Kidney (tissue), 13 donors: ENCODE measurements at regions not wholly inside any gene's neighbourhood (a gene's known extent, or its start where the extent isn't known, plus 50 kb on each side); places are given as distances from the start of the nearest gene placed in this dataset.

ENCODE experiments used
- DNase-seq, 5 donors: peaks; one replicate each; pipeline ENCODE4 v3.0.0-alpha.2; 2013 to 2020
- FAIRE-seq: peaks from 2 replicates; lab custom pipeline; 2012; peaks lifted over from hg19 to GRCh38; lab: Jason Lieb, UNC
- H3K27ac ChIP-seq, 2 donors: one replicate each; pipeline ENCODE4 v1.7.0; 2013; ENCODE audit warnings: low read depth in 2 of 2, low read length in 2 of 2, inconsistent platforms in 1 of 2
- H3K27me3 ChIP-seq: one replicate; pipeline ENCODE4 v1.7.1; 2013; ENCODE audit warnings: low read length, inconsistent platforms; ENCODE audit not compliant: control insufficient read depth, insufficient read depth
- H3K36me3 ChIP-seq, 3 donors: one replicate each; pipeline versions ENCODE4 v1.7.0 to v1.7.1; 2013; ENCODE audit warnings: low read length in 3 of 3, control low read depth in 1 of 3, inconsistent platforms in 1 of 3; ENCODE audit not compliant: insufficient read depth in 3 of 3, control insufficient read depth in 2 of 3
- H3K4me1 ChIP-seq, 3 donors: one replicate each; pipeline versions ENCODE4 v1.7.0 to v1.7.1; 2013; ENCODE audit warnings: low read length in 3 of 3, inconsistent platforms in 1 of 3, low read depth in 1 of 3; ENCODE audit not compliant: control insufficient read depth in 2 of 3, insufficient read depth in 2 of 3
- H3K4me3 ChIP-seq, 3 donors: one replicate each; pipeline versions ENCODE4 v1.7.0 to v1.8.1; 2013; ENCODE audit warnings: low read length in 3 of 3, control low read depth in 1 of 3, inconsistent platforms in 1 of 3
- H3K9ac ChIP-seq, 3 donors: one replicate each; pipeline versions ENCODE4 v1.7.0 to v1.7.1; 2013; ENCODE audit warnings: low read length in 3 of 3, control low read depth in 1 of 3, inconsistent platforms in 1 of 3
- H3K9me3 ChIP-seq, 3 donors: one replicate each; pipeline versions ENCODE4 v1.7.0 to v1.7.1; 2013; ENCODE audit warnings: low read length in 3 of 3, control low read depth in 1 of 3, inconsistent platforms in 1 of 3; ENCODE audit not compliant: control insufficient read depth in 2 of 3, insufficient read depth in 1 of 3
- intact Hi-C: fragments of 100-400 bp; cut with DNase I; formaldehyde crosslinking; loops from one replicate; pipeline ENCODE4 v1.11.1; 2022
- TF ChIP-seq, protein P1 (sequence below): IDR thresholded peaks from 3 replicates; pipeline ENCODE4 v1.5.1; 2012; ENCODE audit warnings: mild to moderate bottlenecking, moderate library complexity, borderline replicate concordance; ENCODE audit not compliant: insufficient read depth; ENCODE audit errors: extremely low read depth
- donor health status: control.
- donor health status: control.
- donor health status: control.
- donor health status: control.
- donor health status: control.
- donor health status: DM: yes; HTN: yes; CAD: no.
- donor health status: Normal renal cell carcinoma (clear cell type).

DNA sequence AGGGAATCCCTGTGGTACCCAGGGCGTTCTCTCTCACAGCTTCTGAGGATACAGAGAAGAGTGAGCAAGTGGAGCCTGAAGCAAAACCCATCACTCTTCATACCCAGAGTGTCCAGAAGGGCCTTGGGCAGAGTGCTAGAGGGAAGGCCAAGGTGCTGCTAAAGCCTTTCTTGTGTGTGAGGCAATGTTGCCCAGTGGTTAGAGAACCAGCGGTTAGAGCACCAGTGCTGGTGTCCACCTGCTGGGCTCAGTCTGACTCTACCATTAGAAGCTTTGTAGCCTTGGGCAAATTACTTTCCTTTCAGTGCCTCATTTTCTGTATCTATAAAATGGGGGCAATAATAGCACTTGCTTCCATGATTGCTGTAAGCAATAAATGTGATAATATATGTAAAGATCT is 210.5 kb upstream of the SKOR2 start:
- H3K4me3 ChIP-seq: no peak overlapping the region
- H3K9me3 ChIP-seq: no peaks in the 10 kb centered on the region
- no peaks in the 10 kb centered on the region for H3K36me3 ChIP-seq
- TF ChIP-seq, protein P1, sequence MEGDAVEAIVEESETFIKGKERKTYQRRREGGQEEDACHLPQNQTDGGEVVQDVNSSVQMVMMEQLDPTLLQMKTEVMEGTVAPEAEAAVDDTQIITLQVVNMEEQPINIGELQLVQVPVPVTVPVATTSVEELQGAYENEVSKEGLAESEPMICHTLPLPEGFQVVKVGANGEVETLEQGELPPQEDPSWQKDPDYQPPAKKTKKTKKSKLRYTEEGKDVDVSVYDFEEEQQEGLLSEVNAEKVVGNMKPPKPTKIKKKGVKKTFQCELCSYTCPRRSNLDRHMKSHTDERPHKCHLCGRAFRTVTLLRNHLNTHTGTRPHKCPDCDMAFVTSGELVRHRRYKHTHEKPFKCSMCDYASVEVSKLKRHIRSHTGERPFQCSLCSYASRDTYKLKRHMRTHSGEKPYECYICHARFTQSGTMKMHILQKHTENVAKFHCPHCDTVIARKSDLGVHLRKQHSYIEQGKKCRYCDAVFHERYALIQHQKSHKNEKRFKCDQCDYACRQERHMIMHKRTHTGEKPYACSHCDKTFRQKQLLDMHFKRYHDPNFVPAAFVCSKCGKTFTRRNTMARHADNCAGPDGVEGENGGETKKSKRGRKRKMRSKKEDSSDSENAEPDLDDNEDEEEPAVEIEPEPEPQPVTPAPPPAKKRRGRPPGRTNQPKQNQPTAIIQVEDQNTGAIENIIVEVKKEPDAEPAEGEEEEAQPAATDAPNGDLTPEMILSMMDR: no peak
- H3K27me3 ChIP-seq: no peaks in the 10 kb centered on the region
- FAIRE-seq (no peak), DNase-seq (no peak)
- H3K27ac ChIP-seq: no peak overlapping the region
- no peak overlapping the region for H3K9ac ChIP-seq
- intact Hi-C loops: no loop called here
- no peaks in the 10 kb centered on the region for H3K4me1 ChIP-seq

- no peak for FAIRE-seq
- Histone ChIP-seq H3K4me1 (no peaks in the 10 kb centered on the region), H3K27me3 (no peaks in the 10 kb centered on the region), H3K9ac (no peak overlapping the region), H3K27ac (no peak overlapping the region), H3K36me3 (no peaks in the 10 kb centered on the region), H3K4me3 (no peak overlapping the region), H3K9me3 (no peaks in the 10 kb centered on the region)
- TF ChIP-seq, protein P1: no peak
- DNase-seq: no peak
- intact Hi-C loops: no loop called here
Measured at GRCh38 chr18:47461406-47461948, 210.0 kb upstream of the SKOR2 start.

DNA sequence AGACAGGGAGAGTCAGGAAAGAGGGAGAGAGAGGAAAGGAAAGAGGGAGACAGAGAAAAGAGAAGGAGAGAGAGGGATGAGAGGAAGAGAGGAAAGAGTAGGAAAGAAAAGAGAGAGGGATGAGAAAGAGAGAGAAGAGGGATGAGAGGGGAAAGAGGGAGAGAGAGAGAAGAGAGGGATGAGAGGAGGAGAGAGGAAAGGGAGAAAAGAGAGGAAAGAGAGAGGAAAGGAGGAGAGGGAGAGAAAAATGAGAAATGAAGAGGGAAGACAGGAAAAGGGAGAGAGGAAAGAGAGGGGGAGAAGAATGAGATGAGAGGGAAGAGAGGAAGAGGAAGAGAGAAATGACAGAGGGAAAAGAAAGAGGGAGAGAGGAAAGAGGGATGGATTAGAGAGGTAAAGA is 207.0 kb upstream of the SKOR2 start:
- Histone ChIP-seq H3K27me3 (no peaks in the 10 kb centered on the region), H3K9me3 (no peaks in the 10 kb centered on the region), H3K27ac (no peak overlapping the region), H3K4me3 (no peak overlapping the region), H3K36me3 (no peaks in the 10 kb centered on the region), H3K4me1 (no peaks in the 10 kb centered on the region), H3K9ac (no peak overlapping the region)
- TF ChIP-seq, protein P1: no peak
- FAIRE-seq (no peak), DNase-seq (no peak)
- intact Hi-C loops: no loop called here

DNA sequence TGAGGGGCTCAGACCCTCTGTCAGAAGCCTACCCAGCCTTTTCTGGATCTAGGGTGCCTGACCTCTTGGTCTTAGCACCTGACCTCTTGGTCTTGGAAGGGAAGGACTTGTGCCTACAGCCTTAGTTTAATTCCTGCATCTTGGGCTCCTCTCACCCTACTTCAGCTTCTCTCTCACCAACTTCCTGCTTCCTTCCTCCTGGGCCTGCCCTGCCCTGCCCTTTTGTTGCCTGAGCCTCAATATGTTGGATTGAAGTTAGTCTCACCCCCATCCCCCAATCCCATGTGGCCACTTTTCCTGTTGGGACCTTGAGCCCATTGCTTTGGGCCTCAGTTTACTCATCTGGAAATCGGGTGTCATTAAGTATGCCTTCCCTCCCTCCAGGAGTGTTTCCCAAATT is 206.2 kb upstream of the SKOR2 start:
- no peaks in the 10 kb centered on the region for H3K27me3 ChIP-seq
- DNase-seq: no peak
- TF ChIP-seq, protein P1: no peak

More for the DNA sequence above, 206.2 kb upstream of the SKOR2 start:
- no peak overlapping the region for H3K4me3 ChIP-seq
- FAIRE-seq: no peak
- intact Hi-C loops: no loop called here
- H3K9ac ChIP-seq: no peak overlapping the region
- no peaks in the 10 kb centered on the region for H3K36me3 ChIP-seq
- H3K4me1 ChIP-seq: no peaks in the 10 kb centered on the region
- no peak overlapping the region for H3K27ac ChIP-seq
- H3K9me3 ChIP-seq: no peaks in the 10 kb centered on the region
